CD4-positive, alpha-beta memory T cell (primary cell): ENCODE measurements at regions not wholly inside any gene's neighbourhood (a gene's known extent, or its start where the extent isn't known, plus 50 kb on each side); places are given as distances from the start of the nearest gene placed in this dataset.

Experiments
- CTCF ChIA-PET: fragments of 350-600 bp; sonication (Branson Sonifier 250); formaldehyde crosslinking; loops from one replicate; lab custom pipeline; 2021; ENCODE audit warnings: inconsistent platforms; ENCODE audit not compliant: partially characterized antibody; lab: Charles Lee
- POLR2A ChIA-PET: fragments of 350-600 bp; sonication (Branson Sonifier 250); formaldehyde crosslinking; loops from one replicate; lab custom pipeline; 2021; ENCODE audit not compliant: partially characterized antibody; lab: Charles Lee
- DNase-seq, 5 donors: peaks; one replicate each; pipeline versions ENCODE4 v3.0.0 to v3.0.0-alpha.2; 2020 to 2022; ENCODE audit warnings: mixed read lengths in 1 of 5
- H3K27ac ChIP-seq: one replicate; pipeline ENCODE4 v1.7.0; 2013; ENCODE audit warnings: low read depth, low read length
- H3K27me3 ChIP-seq: 2 replicates; pipeline ENCODE4 v1.7.0; 2013; ENCODE audit warnings: mild to moderate bottlenecking, low read length, moderate library complexity; ENCODE audit not compliant: insufficient read depth
- H3K36me3 ChIP-seq: 2 replicates; pipeline ENCODE4 v1.7.0; 2013; ENCODE audit warnings: mild to moderate bottlenecking, low read length, moderate library complexity; ENCODE audit not compliant: insufficient read depth
- H3K4me1 ChIP-seq: 2 replicates; pipeline ENCODE4 v1.7.0; 2013; ENCODE audit warnings: mild to moderate bottlenecking, low read length, moderate library complexity; ENCODE audit not compliant: insufficient read depth
- H3K4me3 ChIP-seq, 2 donors: one replicate each; pipeline ENCODE4 v1.7.0; 2013; ENCODE audit warnings: low read length in 2 of 2, mild to moderate bottlenecking in 1 of 2
- H3K9me3 ChIP-seq, 2 donors: one replicate each; pipeline ENCODE4 v1.7.0; 2013; ENCODE audit warnings: low read length in 2 of 2, control low read depth in 1 of 2; ENCODE audit not compliant: control insufficient read depth in 1 of 2
- H3K27ac Mint-ChIP-seq, 7 donors: one replicate each; pipeline ENCODE4 v1.8.0; 2020 to 2021; ENCODE audit warnings: mixed read lengths in 7 of 7, mild to moderate bottlenecking in 6 of 7, inconsistent platforms in 3 of 7, moderate library complexity in 3 of 7
- H3K27me3 Mint-ChIP-seq, 2 donors: one replicate each; pipeline ENCODE4 v1.8.0; 2020 to 2021; ENCODE audit warnings: mixed read lengths in 2 of 2
- H3K36me3 Mint-ChIP-seq, 2 donors: one replicate each; pipeline ENCODE4 v1.8.0; 2020 to 2021; ENCODE audit warnings: mixed read lengths in 2 of 2, inconsistent platforms in 1 of 2, mild to moderate bottlenecking in 1 of 2
- H3K4me1 Mint-ChIP-seq, 4 donors: one replicate each; pipeline ENCODE4 v1.8.0; 2020 to 2021; ENCODE audit warnings: mixed read lengths in 4 of 4, mild to moderate bottlenecking in 1 of 4
- H3K4me3 Mint-ChIP-seq, 8 donors: one replicate each; pipeline ENCODE4 v1.8.0; 2020 to 2021; ENCODE audit warnings: mixed read lengths in 8 of 8, mild to moderate bottlenecking in 7 of 8, moderate library complexity in 6 of 8, inconsistent platforms in 3 of 8
- H3K9me3 Mint-ChIP-seq, 8 donors: one replicate each; pipeline ENCODE4 v1.8.0; 2020 to 2021; ENCODE audit warnings: mixed read lengths in 8 of 8, mild to moderate bottlenecking in 5 of 8, inconsistent platforms in 3 of 8, moderate library complexity in 1 of 8
- intact Hi-C: fragments of 100-400 bp; cut with micrococcal nuclease; formaldehyde crosslinking; loops from one replicate; pipeline ENCODE4 v1.15.1; 2023

DNA sequence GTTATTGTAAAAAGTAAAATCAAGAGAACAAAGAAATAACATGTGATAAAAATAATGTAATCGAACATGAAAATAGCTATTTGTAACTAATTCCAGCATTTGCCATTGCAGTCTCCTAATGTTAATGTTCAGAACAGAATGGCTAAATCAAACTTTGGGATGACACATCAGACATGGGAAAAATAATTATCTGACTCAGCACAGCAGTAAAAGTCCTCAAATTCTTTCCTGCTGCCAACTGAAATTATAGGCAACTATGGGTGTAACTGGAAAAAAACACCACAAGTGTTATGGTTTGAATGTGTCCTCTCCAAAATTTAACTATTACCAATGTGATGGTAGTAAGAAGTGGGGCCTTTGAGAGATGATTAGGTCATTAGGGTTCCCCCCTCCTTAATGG, 446.7 kb downstream of the C3orf38 start:
- Histone ChIP-seq H3K4me3 (no peak overlapping the region), H3K36me3 (no peaks in the 10 kb centered on the region), H3K4me1 (no peaks in the 10 kb centered on the region), H3K9me3 (no peaks in the 10 kb centered on the region), H3K27ac (no peak overlapping the region), H3K27me3 (no peaks in the 10 kb centered on the region)
- Mint-ChIP-seq H3K4me3 (no peak overlapping the region), H3K27me3 (no peaks in the 10 kb centered on the region), H3K36me3 (no peaks in the 10 kb centered on the region), H3K27ac (no peak overlapping the region), H3K4me1 (no peaks in the 10 kb centered on the region), H3K9me3 (peaks cover 0 to 15% (median 4%) of the 10 kb centered on the region in 8 donors)
- intact Hi-C loops: no loop called here
- DNase-seq: no peak
- CTCF ChIA-PET: no interaction called here
- POLR2A ChIA-PET: no interaction called here

DNA sequence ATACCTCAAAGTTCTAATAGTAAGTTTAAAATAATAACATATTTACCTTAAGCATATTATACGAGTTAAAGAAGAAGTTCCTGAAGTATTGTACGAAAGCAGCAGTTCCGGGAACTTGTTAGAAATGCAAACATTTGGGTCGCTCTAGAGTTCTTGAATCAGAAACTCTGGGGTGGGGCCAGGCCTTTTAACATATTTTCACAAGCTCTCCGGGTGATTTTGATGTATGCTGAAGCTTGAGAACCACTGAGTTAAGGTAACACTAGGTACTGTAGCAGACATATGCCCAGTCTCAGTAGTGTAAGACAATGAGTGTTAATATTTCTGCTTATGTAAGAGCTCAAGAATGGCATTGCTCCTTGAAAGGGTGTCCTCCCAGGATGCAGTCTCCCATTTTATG, 461.1 kb downstream of the C3orf38 start:
- intact Hi-C loops: no loop called here
- Histone ChIP-seq H3K9me3 (peaks cover 0 to 3% of the 10 kb centered on the region in 2 donors), H3K27me3 (no peaks in the 10 kb centered on the region), H3K36me3 (no peaks in the 10 kb centered on the region), H3K4me1 (no peaks in the 10 kb centered on the region), H3K4me3 (no peak overlapping the region), H3K27ac (no peak overlapping the region)
- Mint-ChIP-seq H3K27me3 (no peaks in the 10 kb centered on the region), H3K36me3 (no peaks in the 10 kb centered on the region), H3K4me1 (no peaks in the 10 kb centered on the region), H3K9me3 (peaks cover 0 to 7% (median under 1%) of the 10 kb centered on the region in 8 donors), H3K4me3 (no peak overlapping the region), H3K27ac (no peak overlapping the region)
- CTCF ChIA-PET: no interaction called here
- no peak for DNase-seq
- POLR2A ChIA-PET: no interaction called here

DNA sequence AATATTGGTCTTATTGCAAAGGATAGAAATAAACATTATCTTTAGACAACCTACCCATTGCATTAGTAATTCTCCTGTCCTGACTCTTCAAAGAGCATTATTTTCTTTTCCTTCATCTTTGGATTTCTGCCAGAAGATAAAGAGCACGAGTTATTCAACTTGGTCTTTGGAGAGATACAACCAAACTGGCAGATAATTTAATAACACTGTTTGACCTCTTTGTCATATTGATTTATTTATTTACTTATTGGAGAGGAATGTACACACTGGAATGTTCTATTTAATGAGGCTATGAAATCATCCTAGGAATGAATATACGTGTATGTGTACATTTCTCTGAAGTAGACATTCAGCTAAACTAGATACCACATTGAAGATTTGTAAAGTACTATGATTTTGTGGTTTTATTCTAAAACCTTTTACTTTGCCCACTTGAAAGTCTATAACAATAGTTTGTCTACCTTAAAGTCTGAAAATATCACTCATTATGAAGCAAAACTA, 462.1 kb downstream of the C3orf38 start:
- H3K9me3 Mint-ChIP-seq: peaks cover 0 to 7% (median 2%) of the 10 kb centered on the region in 8 donors
- intact Hi-C loops: no loop called here
- H3K27me3 Mint-ChIP-seq: no peaks in the 10 kb centered on the region
- H3K27ac ChIP-seq: no peak overlapping the region
- no peaks in the 10 kb centered on the region for H3K36me3 ChIP-seq
- no peaks in the 10 kb centered on the region for H3K27me3 ChIP-seq
- H3K27ac Mint-ChIP-seq: no peak overlapping the region
- H3K4me3 ChIP-seq: no peak overlapping the region
- POLR2A ChIA-PET: no interaction called here
- no peaks in the 10 kb centered on the region for H3K4me1 Mint-ChIP-seq
- no peak overlapping the region for H3K4me3 Mint-ChIP-seq
- no peaks in the 10 kb centered on the region for H3K4me1 ChIP-seq
- peaks cover 0 to 3% of the 10 kb centered on the region in 2 donors for H3K9me3 ChIP-seq
- no peaks in the 10 kb centered on the region for H3K36me3 Mint-ChIP-seq
- DNase-seq: no peak
- CTCF ChIA-PET: no interaction called here

DNA sequence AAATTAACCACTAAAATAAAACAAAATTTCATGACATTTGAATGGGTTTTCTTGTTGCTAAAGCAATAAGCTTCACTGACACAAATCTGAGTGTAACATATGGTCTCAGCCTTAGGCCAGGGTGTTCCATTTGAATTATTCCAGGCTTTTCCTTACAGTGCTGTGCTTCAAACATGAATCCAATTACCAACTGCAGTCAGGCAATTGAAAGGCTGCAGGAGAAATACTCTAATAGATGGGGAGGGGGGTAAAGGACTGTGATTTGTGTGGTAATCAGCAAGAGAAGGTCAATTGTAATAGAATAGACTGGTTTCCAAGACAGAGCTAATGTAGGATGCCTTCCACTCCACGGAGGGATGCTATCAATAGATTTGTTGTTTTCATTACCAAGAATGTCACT, 466.7 kb downstream of the C3orf38 start:
- Mint-ChIP-seq H3K36me3 (no peaks in the 10 kb centered on the region), H3K27me3 (no peaks in the 10 kb centered on the region), H3K4me3 (no peak overlapping the region), H3K9me3 (peaks cover 0 to 7% (median 0%) of the 10 kb centered on the region in 8 donors), H3K27ac (no peak overlapping the region), H3K4me1 (no peaks in the 10 kb centered on the region)
- no peaks in the 10 kb centered on the region for H3K27me3 ChIP-seq
- intact Hi-C loops: no loop called here
- DNase-seq: no peak
- H3K4me3 ChIP-seq: no peak overlapping the region
- H3K4me1 ChIP-seq: no peaks in the 10 kb centered on the region
- CTCF ChIA-PET: no interaction called here
- no peaks in the 10 kb centered on the region for H3K36me3 ChIP-seq
- H3K9me3 ChIP-seq: no peaks in the 10 kb centered on the region
- no peak overlapping the region for H3K27ac ChIP-seq
- POLR2A ChIA-PET: no interaction called here

DNA sequence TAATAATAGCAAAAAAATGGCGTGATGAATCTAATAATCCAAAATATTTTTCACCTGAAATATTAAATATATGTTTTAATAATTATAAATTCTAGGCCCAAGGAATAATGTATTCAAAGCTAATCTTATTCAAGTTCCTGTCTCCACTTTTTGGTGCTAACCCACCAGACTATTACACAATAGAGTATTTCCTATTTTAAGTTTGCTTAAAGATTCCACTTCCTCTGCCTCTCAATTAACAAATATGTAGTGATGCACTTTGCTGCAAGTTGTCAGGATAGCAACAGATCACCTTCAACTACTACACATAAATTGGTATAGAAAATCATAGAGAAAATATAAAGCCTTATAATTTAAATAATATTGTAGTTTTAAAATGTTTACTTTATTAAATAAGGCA, 467.5 kb downstream of the C3orf38 start:
- no peaks in the 10 kb centered on the region for H3K27me3 ChIP-seq
- no peaks in the 10 kb centered on the region for H3K4me1 Mint-ChIP-seq
- no peak overlapping the region for H3K4me3 Mint-ChIP-seq

DNA sequence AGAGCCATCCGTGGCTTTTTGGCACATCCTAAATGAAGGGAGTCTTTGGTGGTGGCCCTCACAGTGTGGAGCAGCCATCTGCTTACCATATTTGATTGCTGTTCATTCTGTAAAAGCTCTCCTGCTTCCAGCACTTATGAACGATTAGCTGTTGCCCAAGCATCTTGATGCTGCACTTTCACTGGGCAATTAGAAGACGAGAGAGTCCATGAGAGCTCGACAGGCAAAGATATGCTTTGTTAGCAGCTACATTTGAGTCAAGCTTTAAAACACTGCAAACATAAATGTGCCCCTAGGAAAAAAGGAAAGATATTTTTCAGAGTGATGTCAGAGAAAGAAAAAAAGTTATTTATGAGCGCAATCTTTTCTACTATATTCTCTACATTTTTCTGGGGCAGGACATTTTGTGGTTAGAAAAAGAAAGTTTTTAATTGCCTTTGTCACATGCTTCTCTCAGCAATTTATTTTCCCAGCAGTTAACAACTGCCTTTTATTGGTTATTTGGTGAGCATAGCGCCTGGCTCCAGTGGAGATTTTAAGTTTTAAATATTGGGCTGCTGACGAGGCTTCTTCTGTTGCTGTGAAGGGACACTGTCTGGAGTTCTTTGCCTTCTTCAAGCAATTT, 468.4 kb downstream of the C3orf38 start:
- Histone ChIP-seq H3K4me3 (no peak overlapping the region), H3K36me3 (no peaks in the 10 kb centered on the region), H3K27me3 (no peaks in the 10 kb centered on the region), H3K4me1 (no peaks in the 10 kb centered on the region), H3K9me3 (no peaks in the 10 kb centered on the region), H3K27ac (no peak overlapping the region)
- CTCF ChIA-PET: no interaction called here
- peaks cover 0 to 3% (median 0%) of the 10 kb centered on the region in 8 donors for H3K9me3 Mint-ChIP-seq
- H3K27ac Mint-ChIP-seq: no peak overlapping the region
- intact Hi-C loops: no loop called here
- POLR2A ChIA-PET: no interaction called here
- no peak overlapping the region for H3K4me3 Mint-ChIP-seq
- DNase-seq: no peak
- H3K4me1 Mint-ChIP-seq: no peaks in the 10 kb centered on the region
- no peaks in the 10 kb centered on the region for H3K27me3 Mint-ChIP-seq
- H3K36me3 Mint-ChIP-seq: no peaks in the 10 kb centered on the region

More for the DNA sequence above, 467.5 kb downstream of the C3orf38 start:
- Mint-ChIP-seq H3K27me3 (no peaks in the 10 kb centered on the region), H3K36me3 (no peaks in the 10 kb centered on the region), H3K9me3 (peaks cover 0 to 3% (median 0%) of the 10 kb centered on the region in 8 donors), H3K27ac (no peak overlapping the region)
- CTCF ChIA-PET: no interaction called here
- Histone ChIP-seq H3K9me3 (no peaks in the 10 kb centered on the region), H3K4me3 (no peak overlapping the region), H3K27ac (no peak overlapping the region), H3K4me1 (no peaks in the 10 kb centered on the region), H3K36me3 (no peaks in the 10 kb centered on the region)
- POLR2A ChIA-PET: no interaction called here
- DNase-seq: no peak
- intact Hi-C loops: no loop called here

DNA sequence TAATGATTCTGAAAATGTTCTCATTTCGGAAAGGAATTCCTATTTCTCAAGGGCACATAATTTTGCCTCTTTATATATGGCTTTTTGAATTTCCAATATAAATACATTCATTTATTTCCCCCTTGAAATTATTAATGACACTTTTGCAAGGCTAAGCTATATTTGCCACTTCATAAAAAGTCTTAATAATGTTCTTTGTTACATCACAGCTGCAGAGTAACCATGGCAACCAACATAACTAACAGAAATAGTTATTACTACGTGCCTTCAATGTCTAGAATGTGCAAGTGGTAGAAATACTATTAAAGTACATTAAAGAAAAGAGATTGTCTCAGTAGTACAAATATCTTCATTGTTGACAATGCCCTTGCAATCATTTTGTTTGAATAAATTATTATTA, 471.8 kb downstream of the C3orf38 start:
- no peak overlapping the region for H3K27ac Mint-ChIP-seq
- POLR2A ChIA-PET: no interaction called here

More for the DNA sequence above, 471.8 kb downstream of the C3orf38 start:
- no peak for DNase-seq
- H3K36me3 ChIP-seq: no peaks in the 10 kb centered on the region
- no peak overlapping the region for H3K27ac ChIP-seq
- peaks cover 0 to 5% (median under 1%) of the 10 kb centered on the region in 8 donors for H3K9me3 Mint-ChIP-seq
- no peaks in the 10 kb centered on the region for H3K4me1 ChIP-seq
- H3K4me3 Mint-ChIP-seq: no peak overlapping the region
- H3K27me3 Mint-ChIP-seq: no peaks in the 10 kb centered on the region
- H3K36me3 Mint-ChIP-seq: no peaks in the 10 kb centered on the region
- H3K4me1 Mint-ChIP-seq: no peaks in the 10 kb centered on the region
- no peaks in the 10 kb centered on the region for H3K9me3 ChIP-seq
- intact Hi-C loops: no loop called here
- H3K27me3 ChIP-seq: no peaks in the 10 kb centered on the region
- H3K4me3 ChIP-seq: no peak overlapping the region
- CTCF ChIA-PET: no interaction called here
